ENCODE measurements at regions not wholly inside any gene's neighbourhood (a gene's known extent, or its start where the extent isn't known, plus 50 kb on each side); places are given as distances from the start of the nearest gene placed in this dataset.

DNA sequence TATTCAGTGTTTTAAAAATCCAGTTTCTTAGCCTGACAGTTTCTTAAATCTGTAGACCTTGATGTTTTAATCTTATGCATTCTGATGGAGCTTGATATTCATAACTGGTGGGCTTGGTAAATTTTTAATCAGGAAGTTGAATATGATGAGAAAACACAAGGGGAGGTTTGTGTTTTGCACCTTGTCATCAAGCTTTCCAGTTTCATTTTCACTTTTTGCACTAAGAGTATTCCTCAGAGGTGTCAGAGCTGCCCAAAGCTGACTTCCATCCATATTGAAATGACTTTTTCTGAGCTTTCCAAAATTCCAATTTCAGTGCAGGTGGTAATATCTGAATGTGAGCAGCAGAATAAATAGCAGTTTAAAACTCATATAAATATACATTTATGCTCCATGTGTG is 555.0 kb upstream of the RBFOX1 start:
- Histone ChIP-seq H3K9me2 (replicated peaks; ENCODE audit: control insufficient read depth, low read length) (no peaks in the 10 kb centered on the region), H3K9me3 (ENCODE audit: control insufficient read depth, insufficient read depth, low read length) (peaks cover 5% of the 10 kb centered on the region; the same call in 1 of the 2 replicates), H3K27me3 (ENCODE audit: control insufficient read depth, low read length) (no peaks in the 10 kb centered on the region), H4K20me1 (ENCODE audit: control insufficient read depth, insufficient read depth, low read depth, low read length) (no peaks in the 10 kb centered on the region), H3K79me2 (ENCODE audit: control insufficient read depth, low read length) (no peaks in the 10 kb centered on the region), H3K4me1 (ENCODE audit: control insufficient read depth, low read length) (no peaks in the 10 kb centered on the region), H3K4me3 (ENCODE audit: low read length) (no peak overlapping the region), H3K36me3 (ENCODE audit: control insufficient read depth, low read length) (no peaks in the 10 kb centered on the region), H3K27ac (ENCODE audit: low read depth, low read length) (no peak overlapping the region), H3K4me2 (ENCODE audit: low read length) (no peak overlapping the region), H3F3A (ENCODE audit: control insufficient read depth, insufficient read depth) (no peaks in the 10 kb centered on the region)
- TF ChIP-seq CTCF (IDR thresholded peaks at IDR 0.05; ENCODE audit: low read depth, low read length, poor library complexity, severe bottlenecking): no peak

DNA sequence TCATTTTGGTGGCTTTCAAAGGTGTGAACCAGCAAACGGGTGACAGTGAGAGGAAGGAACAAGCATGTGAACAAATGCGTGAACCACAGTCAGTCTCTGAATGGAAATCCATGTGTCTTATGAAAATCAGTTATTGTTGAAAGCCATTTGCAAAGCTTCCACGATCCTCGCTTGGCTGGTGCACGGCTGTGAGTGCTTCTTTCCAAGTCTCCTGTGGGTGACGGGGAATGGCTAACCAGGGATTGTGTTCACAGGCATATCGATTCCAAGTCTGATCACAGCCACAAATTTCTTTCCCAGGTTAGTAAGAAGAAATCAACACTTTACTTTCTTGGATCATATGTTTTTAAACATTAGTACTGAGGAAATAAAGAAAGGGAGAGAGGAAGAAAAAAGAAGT is 556.9 kb upstream of the RBFOX1 start:
- Histone ChIP-seq H4K20me1 (ENCODE audit: control insufficient read depth, insufficient read depth, low read depth, low read length) (no peaks in the 10 kb centered on the region), H3K4me2 (ENCODE audit: low read length) (no peak overlapping the region), H3F3A (ENCODE audit: control insufficient read depth, insufficient read depth) (no peaks in the 10 kb centered on the region), H3K27me3 (ENCODE audit: control insufficient read depth, low read length) (no peaks in the 10 kb centered on the region), H3K4me1 (ENCODE audit: control insufficient read depth, low read length) (no peaks in the 10 kb centered on the region), H3K36me3 (ENCODE audit: control insufficient read depth, low read length) (no peaks in the 10 kb centered on the region), H3K79me2 (ENCODE audit: control insufficient read depth, low read length) (no peaks in the 10 kb centered on the region), H3K9me3 (ENCODE audit: control insufficient read depth, insufficient read depth, low read length) (peaks cover 8% of the 10 kb centered on the region; the same call in 1 of the 2 replicates), H3K27ac (ENCODE audit: low read depth, low read length) (no peak overlapping the region), H3K9me2 (replicated peaks; ENCODE audit: control insufficient read depth, low read length) (no peaks in the 10 kb centered on the region), H3K4me3 (ENCODE audit: low read length) (no peak overlapping the region)
- no peak for TF ChIP-seq CTCF (IDR thresholded peaks at IDR 0.05; ENCODE audit: low read depth, low read length, poor library complexity, severe bottlenecking)
- no peak for TF ChIP-seq EZH2phosphoT487 (IDR thresholded peaks at IDR 0.05; ENCODE audit: borderline replicate concordance, low read length)

- H3K4me3 ChIP-seq (ENCODE audit: low read length): no peak overlapping the region
- H3K79me2 ChIP-seq (ENCODE audit: control insufficient read depth, low read length): no peaks in the 10 kb centered on the region
- no peak overlapping the region for H3K4me2 ChIP-seq (ENCODE audit: low read length)
- no peak overlapping the region for H3K27ac ChIP-seq (ENCODE audit: low read depth, low read length)
- H3K9me2 ChIP-seq (replicated peaks; ENCODE audit: control insufficient read depth, low read length): no peaks in the 10 kb centered on the region
- H4K20me1 ChIP-seq (ENCODE audit: control insufficient read depth, insufficient read depth, low read depth, low read length): no peaks in the 10 kb centered on the region
- TF ChIP-seq EZH2phosphoT487 (IDR thresholded peaks at IDR 0.05; ENCODE audit: borderline replicate concordance, low read length) (no peak), CTCF (IDR thresholded peaks at IDR 0.05; ENCODE audit: low read depth, low read length, poor library complexity, severe bottlenecking) (no peak)
- no peaks in the 10 kb centered on the region for H3K36me3 ChIP-seq (ENCODE audit: control insufficient read depth, low read length)
- no peaks in the 10 kb centered on the region for H3K27me3 ChIP-seq (ENCODE audit: control insufficient read depth, low read length)
- H3F3A ChIP-seq (ENCODE audit: control insufficient read depth, insufficient read depth): no peaks in the 10 kb centered on the region
- H3K9me3 ChIP-seq (ENCODE audit: control insufficient read depth, insufficient read depth, low read length): peaks cover 8% of the 10 kb centered on the region; the same call in 1 of the 2 replicates
- H3K4me1 ChIP-seq (ENCODE audit: control insufficient read depth, low read length): no peaks in the 10 kb centered on the region
These were observed 560.7 kb upstream of the RBFOX1 start for GRCh38 chr16:6771956-6772355.

DNA sequence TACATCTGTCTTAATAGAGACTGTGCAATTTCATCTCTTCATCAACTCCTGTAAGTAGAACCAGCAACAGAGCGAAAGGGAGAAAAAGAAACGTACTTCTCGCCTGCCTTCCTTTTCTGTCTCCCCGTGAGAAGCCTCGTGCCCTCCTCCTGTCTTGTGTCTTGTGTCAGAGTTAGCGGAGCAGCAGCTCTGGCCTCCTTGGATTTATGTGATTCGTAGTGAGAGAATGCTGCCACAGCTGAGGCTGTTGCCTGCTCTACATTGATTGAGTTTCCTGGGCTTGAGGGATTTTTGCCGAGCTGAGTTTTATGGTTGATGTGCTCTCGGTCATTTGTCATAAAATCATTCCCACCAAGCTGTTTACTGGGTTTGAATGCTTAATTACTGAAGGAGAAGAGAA is 579.1 kb upstream of the RBFOX1 start:
- Histone ChIP-seq H3K9me3 (ENCODE audit: control insufficient read depth, insufficient read depth, low read length) (no peaks in the 10 kb centered on the region; the same call in 1 of the 2 replicates), H3K4me1 (ENCODE audit: control insufficient read depth, low read length) (no peaks in the 10 kb centered on the region), H4K20me1 (ENCODE audit: control insufficient read depth, insufficient read depth, low read depth, low read length) (no peaks in the 10 kb centered on the region), H3K36me3 (ENCODE audit: control insufficient read depth, low read length) (no peaks in the 10 kb centered on the region), H3F3A (ENCODE audit: control insufficient read depth, insufficient read depth) (no peaks in the 10 kb centered on the region), H3K9me2 (replicated peaks; ENCODE audit: control insufficient read depth, low read length) (no peaks in the 10 kb centered on the region), H3K79me2 (ENCODE audit: control insufficient read depth, low read length) (no peaks in the 10 kb centered on the region), H3K4me3 (ENCODE audit: low read length) (no peak overlapping the region), H3K27ac (ENCODE audit: low read depth, low read length) (no peak overlapping the region), H3K27me3 (ENCODE audit: control insufficient read depth, low read length) (no peaks in the 10 kb centered on the region), H3K4me2 (ENCODE audit: low read length) (no peak overlapping the region)
- no peak for TF ChIP-seq CTCF (IDR thresholded peaks at IDR 0.05; ENCODE audit: low read depth, low read length, poor library complexity, severe bottlenecking)
- TF ChIP-seq EZH2phosphoT487 (IDR thresholded peaks at IDR 0.05; ENCODE audit: borderline replicate concordance, low read length): no peak
